ENCODE measurements at regions not wholly inside any gene's neighbourhood (a gene's known extent, or its start where the extent isn't known, plus 50 kb on each side); places are given as distances from the start of the nearest gene placed in this dataset.

- TF ChIP-seq EP300 (IDR thresholded peaks at IDR 0.05) (no peak), CTCF (IDR thresholded peaks at IDR 0.05) (no peak)
Measured at GRCh38 chrX:1749499-1749898, 134.6 kb downstream of the ASMT start.

Data from esophagus muscularis mucosa (tissue), 3 donors.